DND-41 (cell line): ENCODE measurements at regions not wholly inside any gene's neighbourhood (a gene's known extent, or its start where the extent isn't known, plus 50 kb on each side); places are given as distances from the start of the nearest gene placed in this dataset.
"Not testable (repeated sequence)": the region's sequence is repeated elsewhere in the genome, so short reads cannot be mapped to it uniquely, and the experiment has no call there.

ENCODE experiments used
- ATAC-seq: fragments of 200-7000 bp; cut with Tn5 transposase; 3 replicates; pipeline ENCODE4 v1.9.1; 2021; ENCODE audit warnings: low read depth; ENCODE audit not compliant: insufficient read depth
- DNase-seq: peaks from one replicate; pipeline ENCODE4 v3.0.0-alpha.2; 2020
- H2AFZ ChIP-seq: 2 replicates; pipeline ENCODE4 v1.6.0; 2012; ENCODE audit warnings: low read depth, low read length
- H3K27ac ChIP-seq: 2 replicates; pipeline ENCODE4 v1.5.1; 2012; ENCODE audit warnings: low read length, inconsistent platforms
- H3K27me3 ChIP-seq: fragments of 200-600 bp; sonication (generic); 2 replicates; pipeline ENCODE4 v1.6.0; 2012; ENCODE audit warnings: low read length, mild to moderate bottlenecking, inconsistent platforms; ENCODE audit not compliant: insufficient read depth, poor library complexity
- H3K36me3 ChIP-seq: 2 replicates; pipeline ENCODE4 v1.5.1; 2012; ENCODE audit warnings: low read length, inconsistent platforms; ENCODE audit not compliant: insufficient read depth
- H3K4me1 ChIP-seq: 2 replicates; pipeline ENCODE4 v1.5.1; 2012; ENCODE audit warnings: mild to moderate bottlenecking, low read length; ENCODE audit not compliant: insufficient read depth
- H3K4me2 ChIP-seq: 2 replicates; pipeline ENCODE4 v1.6.0; 2012; ENCODE audit warnings: mild to moderate bottlenecking, moderate library complexity, low read length, inconsistent platforms; ENCODE audit not compliant: insufficient read depth
- H3K4me3 ChIP-seq, 2 experiments: fragments of 200-600 bp in 1 of 2; shearing (Covaris generic) in 1 of 2; 2 replicates each; pipeline ENCODE4 v1.5.1; 2012 to 2016; ENCODE audit warnings: inconsistent platforms in 2 of 2, low read length in 2 of 2, mild to moderate bottlenecking in 2 of 2, low read depth in 1 of 2, moderate library complexity in 1 of 2
- H3K79me2 ChIP-seq: 2 replicates; pipeline ENCODE4 v1.6.0; 2012; ENCODE audit warnings: low read length, inconsistent platforms; ENCODE audit not compliant: insufficient read depth
- H3K9ac ChIP-seq: 2 replicates; pipeline ENCODE4 v1.6.0; 2012; ENCODE audit warnings: low read depth, mild to moderate bottlenecking, inconsistent platforms, low read length, moderate library complexity
- H3K9me3 ChIP-seq: 2 replicates; pipeline ENCODE4 v1.5.1; 2012; ENCODE audit warnings: low read length, moderate library complexity, mild to moderate bottlenecking, inconsistent platforms; ENCODE audit not compliant: insufficient read depth, severe bottlenecking
- H4K20me1 ChIP-seq: 2 replicates; pipeline ENCODE4 v1.6.0; 2012; ENCODE audit warnings: low read length; ENCODE audit not compliant: insufficient read depth
- CTCF ChIP-seq: IDR thresholded peaks from 2 replicates; pipeline ENCODE4 v1.5.1; 2012; ENCODE audit warnings: borderline replicate concordance, low read length, moderate library complexity, mild to moderate bottlenecking; ENCODE audit not compliant: poor library complexity, severe bottlenecking; ENCODE audit errors: extremely low read depth
- EZH2 ChIP-seq: IDR thresholded peaks from 3 replicates; pipeline ENCODE4 v1.6.1; 2012; ENCODE audit warnings: borderline replicate concordance, low read depth, mild to moderate bottlenecking, moderate library complexity, low read length, inconsistent platforms; ENCODE audit not compliant: severe bottlenecking

GRCh38 chr16:5305023-5305422 is 207.4 kb upstream of the EEF2KMT start:
- Histone ChIP-seq H3K9ac (no peak overlapping the region), H3K4me3 (no peak overlapping the region), H2AFZ (no peak overlapping the region), H3K4me2 (no peak overlapping the region), H3K9me3 (peaks cover 4% of the 10 kb centered on the region), H3K79me2 (no peaks in the 10 kb centered on the region), H4K20me1 (no peaks in the 10 kb centered on the region), H3K36me3 (no peaks in the 10 kb centered on the region), H3K4me1 (no peaks in the 10 kb centered on the region), H3K27ac (no peak overlapping the region), H3K27me3 (no peaks in the 10 kb centered on the region)
- DNase-seq (no peak), ATAC-seq (no peak)
- TF ChIP-seq EZH2 (no peak), CTCF (no peak)

- no peaks in the 10 kb centered on the region for H3K4me1 ChIP-seq
- ATAC-seq (no peak), DNase-seq (no peak)
- H4K20me1 ChIP-seq: no peaks in the 10 kb centered on the region
- H3K36me3 ChIP-seq: no peaks in the 10 kb centered on the region
- H3K27me3 ChIP-seq: no peaks in the 10 kb centered on the region
- H3K79me2 ChIP-seq: no peaks in the 10 kb centered on the region
- TF ChIP-seq EZH2: no peak
- no peak for TF ChIP-seq CTCF
- peaks cover 4% of the 10 kb centered on the region for H3K9me3 ChIP-seq
- H3K27ac ChIP-seq: no peak overlapping the region
- no peak overlapping the region for H2AFZ ChIP-seq
- H3K4me3 ChIP-seq: no peak overlapping the region
- H3K9ac ChIP-seq: no peak overlapping the region
- H3K4me2 ChIP-seq: no peak overlapping the region
Observed at GRCh38 chr16:5302372-5303114, 204.9 kb upstream of the EEF2KMT start.

- Histone ChIP-seq H3K4me2 (no peak overlapping the region), H3K4me1 (no peaks in the 10 kb centered on the region), H3K27me3 (no peaks in the 10 kb centered on the region), H3K9ac (no peak overlapping the region), H3K36me3 (no peaks in the 10 kb centered on the region), H3K79me2 (no peaks in the 10 kb centered on the region), H3K27ac (no peak overlapping the region), H2AFZ (no peak overlapping the region), H4K20me1 (no peaks in the 10 kb centered on the region), H3K4me3 (no peak overlapping the region), H3K9me3 (peaks cover 4% of the 10 kb centered on the region)
- ATAC-seq (no peak), DNase-seq (no peak)
- no peak for TF ChIP-seq EZH2
Observed at GRCh38 chr16:5298202-5298601, 200.6 kb upstream of the EEF2KMT start.

GRCh38 chr16:5296176-5296575 is 198.6 kb upstream of the EEF2KMT start:
- no peak overlapping the region for H3K27ac ChIP-seq
- TF ChIP-seq CTCF: no peak
- ATAC-seq: no peak

GRCh38 chr16:5295304-5295703 is 197.7 kb upstream of the EEF2KMT start:
- not testable (repeated sequence) for H3K79me2 ChIP-seq, ATAC-seq, H3K36me3 ChIP-seq, H3K4me1 ChIP-seq, H3K9me3 ChIP-seq, H3K4me2 ChIP-seq, DNase-seq, H2AFZ ChIP-seq, H4K20me1 ChIP-seq, H3K27ac ChIP-seq, H3K27me3 ChIP-seq, H3K4me3 ChIP-seq, H3K9ac ChIP-seq

More at GRCh38 chr16:5296176-5296575, 198.6 kb upstream of the EEF2KMT start:
- Histone ChIP-seq H3K79me2 (no peaks in the 10 kb centered on the region), H2AFZ (no peak overlapping the region), H3K4me1 (no peaks in the 10 kb centered on the region), H3K9me3 (no peaks in the 10 kb centered on the region), H3K36me3 (no peaks in the 10 kb centered on the region), H4K20me1 (no peaks in the 10 kb centered on the region), H3K4me3 (no peak overlapping the region), H3K27me3 (no peaks in the 10 kb centered on the region), H3K9ac (no peak overlapping the region), H3K4me2 (no peak overlapping the region)
- DNase-seq: no peak

- not testable (repeated sequence) for DNase-seq, H3K9me3 ChIP-seq, H3K36me3 ChIP-seq, ATAC-seq, H3K27me3 ChIP-seq, H3K4me2 ChIP-seq, H4K20me1 ChIP-seq, H3K4me1 ChIP-seq, H3K9ac ChIP-seq, H3K4me3 ChIP-seq, H3K79me2 ChIP-seq, H2AFZ ChIP-seq, H3K27ac ChIP-seq
Observed at GRCh38 chr16:5282152-5282551, 184.6 kb upstream of the EEF2KMT start.
